ENCODE measurements at regions not wholly inside any gene's neighbourhood (a gene's known extent, or its start where the extent isn't known, plus 50 kb on each side); places are given as distances from the start of the nearest gene placed in this dataset.

DNA sequence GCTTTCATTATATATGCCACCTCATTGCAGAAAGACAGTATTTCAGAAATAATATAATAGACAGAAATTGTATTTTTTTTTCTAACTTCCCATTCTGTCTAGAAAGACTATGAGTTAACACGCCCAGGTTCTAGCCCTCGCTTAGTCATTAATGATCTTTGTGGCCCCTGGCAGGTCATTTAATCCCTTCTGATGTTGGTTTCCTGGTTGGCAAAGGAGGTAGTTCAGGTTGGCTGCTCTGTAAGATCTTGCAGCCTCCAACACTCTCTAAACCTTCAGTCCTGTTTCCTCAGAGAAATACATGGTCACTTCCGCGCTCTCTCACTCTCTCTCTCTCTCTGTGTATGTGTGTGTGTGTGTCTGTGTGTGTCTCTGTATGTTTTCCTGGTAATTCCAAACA lies 156.3 kb upstream of the NOCT start:
- no peak overlapping the region for H3K27ac ChIP-seq
- TF ChIP-seq POLR2AphosphoS5 (IDR thresholded peaks at IDR 0.05) (no peak), CTCF (IDR thresholded peaks at IDR 0.05) (no peak), POLR2A (IDR thresholded peaks at IDR 0.05) (no peak), EP300 (IDR thresholded peaks at IDR 0.05) (no peak)
- H3K4me3 ChIP-seq: no peak overlapping the region
- peaks cover 4% of the 10 kb centered on the region for H3K27me3 ChIP-seq
- no peaks in the 10 kb centered on the region for H3K9me3 ChIP-seq
- H3K36me3 ChIP-seq: no peaks in the 10 kb centered on the region
- DNase-seq (ENCODE audit: low spot score in 2 of 2): no peak
- no peaks in the 10 kb centered on the region for H3K4me1 ChIP-seq
- 75% methylated on average over 4 of the region's 4 CpGs for WGBS

DNA sequence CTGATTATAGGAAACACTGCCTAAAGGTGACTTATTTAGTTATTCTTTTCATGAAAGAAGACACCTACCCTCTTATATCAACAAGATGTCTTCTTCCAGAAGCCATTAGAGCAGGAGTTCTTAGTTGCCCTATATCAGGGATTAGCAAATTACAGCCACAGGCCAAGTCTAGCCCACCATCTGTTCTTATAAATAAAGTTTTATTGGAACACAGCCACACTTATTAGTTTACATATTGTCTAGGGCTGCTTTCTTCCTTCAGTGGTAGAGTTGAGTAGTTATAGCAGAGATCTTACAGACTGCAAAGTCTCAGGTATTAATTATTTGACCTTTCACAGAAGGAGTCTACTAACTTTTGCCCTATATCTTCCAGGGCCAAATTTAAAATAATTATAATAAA lies 157.2 kb upstream of the NOCT start:
- TF ChIP-seq EP300 (IDR thresholded peaks at IDR 0.05) (no peak), POLR2AphosphoS5 (IDR thresholded peaks at IDR 0.05) (no peak), POLR2A (IDR thresholded peaks at IDR 0.05) (no peak), CTCF (IDR thresholded peaks at IDR 0.05) (no peak)
- Histone ChIP-seq H3K9me3 (no peaks in the 10 kb centered on the region), H3K27ac (no peak overlapping the region), H3K4me3 (no peak overlapping the region), H3K4me1 (no peaks in the 10 kb centered on the region), H3K36me3 (no peaks in the 10 kb centered on the region), H3K27me3 (peaks cover 4% of the 10 kb centered on the region)
- no peak for DNase-seq (ENCODE audit: low spot score in 2 of 2)

DNA sequence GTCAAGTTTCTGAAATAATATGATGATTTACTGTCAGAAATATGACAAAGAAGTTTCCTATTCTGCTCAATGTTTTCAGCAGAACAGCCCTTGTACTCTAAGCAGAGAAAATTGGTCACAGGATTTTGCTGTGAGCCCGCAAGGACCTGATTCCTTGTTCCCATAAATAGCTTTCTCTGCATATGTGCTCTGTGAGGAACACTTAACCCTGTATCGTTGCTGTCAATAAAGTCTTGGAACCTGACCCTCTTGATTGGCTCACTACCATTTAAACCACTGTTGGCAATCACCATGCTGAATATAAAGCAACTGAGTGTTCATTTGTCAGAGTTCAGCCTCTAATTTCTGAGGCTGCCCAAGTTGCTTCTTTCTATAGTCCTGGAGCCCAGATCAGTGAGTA lies 158.2 kb upstream of the NOCT start:
- no peaks in the 10 kb centered on the region for H3K4me1 ChIP-seq
- H3K36me3 ChIP-seq: no peaks in the 10 kb centered on the region
- no peak overlapping the region for H3K27ac ChIP-seq
- H3K4me3 ChIP-seq: no peak overlapping the region
- TF ChIP-seq CTCF (IDR thresholded peaks at IDR 0.05): no peak
- no peak for TF ChIP-seq POLR2A (IDR thresholded peaks at IDR 0.05)
- TF ChIP-seq EP300 (IDR thresholded peaks at IDR 0.05): no peak
- TF ChIP-seq POLR2AphosphoS5 (IDR thresholded peaks at IDR 0.05): no peak
- no peaks in the 10 kb centered on the region for H3K9me3 ChIP-seq
- peaks cover 4% of the 10 kb centered on the region for H3K27me3 ChIP-seq
- DNase-seq (ENCODE audit: low spot score in 2 of 2): no peak
- WGBS: 75% methylated on average over 2 of the region's 2 CpGs

- Histone ChIP-seq H3K27me3 (peaks cover 4% of the 10 kb centered on the region), H3K27ac (no peak overlapping the region), H3K4me3 (no peak overlapping the region), H3K4me1 (peaks cover 5% of the 10 kb centered on the region), H3K9me3 (no peaks in the 10 kb centered on the region), H3K36me3 (no peaks in the 10 kb centered on the region)
- DNase-seq (ENCODE audit: low spot score in 2 of 2): no peak
- WGBS: 88% methylated on average over 2 of the region's 2 CpGs
- TF ChIP-seq POLR2A (IDR thresholded peaks at IDR 0.05): no peak
- TF ChIP-seq CTCF (IDR thresholded peaks at IDR 0.05): no peak
- TF ChIP-seq EP300 (IDR thresholded peaks at IDR 0.05): no peak
- TF ChIP-seq POLR2AphosphoS5 (IDR thresholded peaks at IDR 0.05): no peak
Observed at GRCh38 chr4:138852681-138853080, 162.9 kb upstream of the NOCT start.

DNA sequence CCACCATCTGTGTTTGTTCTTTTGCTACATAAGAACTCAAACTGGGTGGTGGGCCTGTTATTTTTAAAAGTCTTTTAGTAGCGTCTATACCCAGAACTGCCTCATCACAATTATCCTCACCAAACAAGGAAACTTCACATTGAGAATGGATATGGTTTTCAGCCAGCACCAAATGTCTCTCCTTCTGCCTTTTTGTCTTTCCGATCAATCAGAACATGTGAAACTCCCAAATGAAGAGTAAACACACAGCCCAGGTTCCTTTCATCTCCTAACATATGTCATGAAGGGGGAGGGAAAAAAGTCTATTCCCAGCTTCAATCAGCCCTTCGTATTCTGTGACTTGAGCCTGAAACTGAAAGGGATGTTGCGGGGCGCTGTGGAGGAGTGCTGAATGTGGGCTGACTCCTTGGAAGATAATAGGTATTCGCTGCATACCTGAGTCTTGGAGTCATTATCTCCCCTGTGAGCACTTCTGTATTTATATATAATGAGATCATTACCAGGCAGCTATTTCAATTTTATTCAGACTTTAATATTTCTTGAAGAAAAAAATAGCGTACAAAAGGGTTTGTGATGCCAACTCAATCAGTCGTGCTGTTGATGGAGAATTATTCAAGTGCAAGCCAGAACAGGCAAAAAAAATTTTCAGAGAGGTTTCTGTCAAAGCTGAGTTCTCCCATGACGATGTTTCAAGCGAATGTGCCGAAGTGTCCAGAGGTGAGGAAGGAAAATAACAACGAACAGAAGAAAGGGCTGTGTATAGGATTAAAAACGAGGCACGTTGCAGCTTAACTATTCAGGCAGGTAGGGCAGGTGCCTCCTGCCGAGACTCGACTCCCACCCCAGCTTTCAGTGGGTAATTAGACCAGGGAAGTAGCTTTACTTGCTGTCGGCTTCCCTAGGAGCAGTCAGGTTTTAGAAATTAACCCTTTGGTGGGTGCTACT lies 163.9 kb upstream of the NOCT start:
- WGBS: 13% methylated on average over 17 of the region's 17 CpGs
- DNase-seq (ENCODE audit: low spot score in 2 of 2): no peak
- peaks cover 5% of the 10 kb centered on the region for H3K4me1 ChIP-seq
- no peak overlapping the region for H3K27ac ChIP-seq
- H3K4me3 ChIP-seq: no peak overlapping the region
- peaks cover 4% of the 10 kb centered on the region for H3K27me3 ChIP-seq
- TF ChIP-seq POLR2A (IDR thresholded peaks at IDR 0.05): no peak
- TF ChIP-seq EP300 (IDR thresholded peaks at IDR 0.05): no peak
- no peak for TF ChIP-seq CTCF (IDR thresholded peaks at IDR 0.05)
- TF ChIP-seq POLR2AphosphoS5 (IDR thresholded peaks at IDR 0.05): no peak
- H3K36me3 ChIP-seq: no peaks in the 10 kb centered on the region
- H3K9me3 ChIP-seq: no peaks in the 10 kb centered on the region
